IMR-90 (cell line): ENCODE measurements at regions not wholly inside any gene's neighbourhood (a gene's known extent, or its start where the extent isn't known, plus 50 kb on each side); places are given as distances from the start of the nearest gene placed in this dataset.

Source experiments
- ATAC-seq: fragments of 200-7000 bp; cut with Tn5 transposase; 2 replicates; pipeline ENCODE4 v1.9.1; 2020; ENCODE audit warnings: low read depth, mild to moderate bottlenecking, moderate library complexity
- BruUV-seq: library from RNA; stranded (reverse); fragments of 400-500 nt; replicated peaks from 2 replicates; lab custom pipeline; 2021; lab: Mats Ljungman, UMichigan
- CTCF ChIA-PET: fragments of 300-600 bp; formaldehyde crosslinking; extraction: SDS; loops from one replicate; lab custom pipeline; 2021; ENCODE audit warnings: antibody characterized with exemption; lab: Yijun Ruan, JAX
- POLR2A ChIA-PET: fragments of 300-600 bp; sonication (Branson Sonifier 250); formaldehyde crosslinking; loops from one replicate; lab custom pipeline; 2022; ENCODE audit warnings: antibody characterized with exemption; ENCODE audit not compliant: unreplicated experiment; lab: Charles Lee
- DNase-seq: peaks from one replicate; pipeline ENCODE4 v3.0.0; 2013
- H2AFZ ChIP-seq: replicated peaks from 2 replicates; pipeline ENCODE3; 2013; ENCODE audit warnings: low read length, mild to moderate bottlenecking; ENCODE audit not compliant: poor library complexity
- H2AK5ac ChIP-seq: 2 replicates; pipeline ENCODE4 v1.6.1; 2013; ENCODE audit warnings: low read depth, low read length, inconsistent platforms
- H2AK9ac ChIP-seq: replicated peaks from 2 replicates; pipeline ENCODE3; 2013; ENCODE audit warnings: mild to moderate bottlenecking, low read depth, low read length, moderate library complexity; ENCODE audit not compliant: poor library complexity
- H2BK120ac ChIP-seq: 2 replicates; pipeline ENCODE4 v1.6.1; 2013; ENCODE audit warnings: low read depth, low read length, inconsistent platforms
- H2BK15ac ChIP-seq: 3 replicates; pipeline ENCODE4 v1.6.1; 2013; ENCODE audit warnings: low read depth, low read length, inconsistent platforms
- H2BK20ac ChIP-seq: 2 replicates; pipeline ENCODE4 v1.6.1; 2013; ENCODE audit warnings: low read depth, mild to moderate bottlenecking, inconsistent platforms, low read length, moderate library complexity
- H2BK5ac ChIP-seq: 2 replicates; pipeline ENCODE4 v1.6.1; 2013; ENCODE audit warnings: mild to moderate bottlenecking, low read depth, low read length, inconsistent platforms; ENCODE audit not compliant: poor library complexity, severe bottlenecking
- H3K14ac ChIP-seq: replicated peaks from 2 replicates; pipeline ENCODE4 v1.6.1; 2013; ENCODE audit warnings: low read depth, low read length, inconsistent platforms
- H3K18ac ChIP-seq: 2 replicates; pipeline ENCODE4 v1.6.1; 2013; ENCODE audit warnings: low read depth, low read length, control low read depth
- H3K23ac ChIP-seq: 2 replicates; pipeline ENCODE4 v1.6.1; 2013; ENCODE audit warnings: low read depth, low read length, inconsistent platforms
- H3K27ac ChIP-seq: 2 replicates; pipeline ENCODE4 v1.5.1; 2013; ENCODE audit warnings: mild to moderate bottlenecking, control low read depth, low read length; ENCODE audit not compliant: insufficient read depth
- H3K27me3 ChIP-seq: 2 replicates; pipeline ENCODE4 v1.6.1; 2013; ENCODE audit warnings: low read length; ENCODE audit not compliant: control insufficient read depth, insufficient read depth
- H3K36me3 ChIP-seq: 2 replicates; pipeline ENCODE4 v1.6.1; 2013; ENCODE audit warnings: low read length, mixed read lengths; ENCODE audit not compliant: control insufficient read depth, insufficient read depth
- H3K4ac ChIP-seq: 2 replicates; pipeline ENCODE4 v1.6.1; 2013; ENCODE audit warnings: low read depth, low read length, inconsistent platforms
- H3K4me1 ChIP-seq: 2 replicates; pipeline ENCODE4 v1.6.1; 2013; ENCODE audit warnings: low read length, mixed read lengths; ENCODE audit not compliant: control insufficient read depth, insufficient read depth
- H3K4me2 ChIP-seq: 2 replicates; pipeline ENCODE4 v1.6.1; 2013; ENCODE audit warnings: low read depth, mild to moderate bottlenecking, control low read depth, low read length, moderate library complexity
- H3K4me3 ChIP-seq: 2 replicates; pipeline ENCODE4 v1.5.1; 2013; ENCODE audit warnings: low read depth, mild to moderate bottlenecking, control low read depth, low read length, moderate library complexity; ENCODE audit not compliant: insufficient read depth
- H3K56ac ChIP-seq: 2 replicates; pipeline ENCODE4 v1.6.1; 2013; ENCODE audit warnings: low read length, inconsistent platforms; ENCODE audit not compliant: insufficient read depth; ENCODE audit errors: extremely low read depth
- H3K79me1 ChIP-seq, 2 experiments: 2 replicates each; pipeline ENCODE4 v1.6.1; 2013; ENCODE audit warnings: low read length in 2 of 2, inconsistent platforms in 1 of 2, low read depth in 1 of 2
- H3K9ac ChIP-seq: 2 replicates; pipeline ENCODE4 v1.6.1; 2013; ENCODE audit warnings: low read depth, low read length, control low read depth
- H3K9me1 ChIP-seq: 2 replicates; pipeline ENCODE4 v1.6.1; 2013; ENCODE audit warnings: low read length, inconsistent platforms; ENCODE audit not compliant: insufficient read depth
- H3K9me3 ChIP-seq: 2 replicates; pipeline ENCODE4 v1.6.1; 2013; ENCODE audit warnings: low read length; ENCODE audit not compliant: control insufficient read depth, insufficient read depth
- H4K20me1 ChIP-seq: 2 replicates; pipeline ENCODE4 v1.6.1; 2013; ENCODE audit warnings: low read length, inconsistent platforms; ENCODE audit not compliant: insufficient read depth
- H4K5ac ChIP-seq: 2 replicates; pipeline ENCODE4 v1.6.1; 2013; ENCODE audit warnings: mild to moderate bottlenecking, low read depth, low read length, control low read depth
- H4K8ac ChIP-seq, 2 experiments: 2 replicates each; pipeline ENCODE4 v1.6.1; 2013; ENCODE audit warnings: low read depth in 2 of 2, low read length in 2 of 2, control low read depth in 1 of 2, inconsistent platforms in 1 of 2
- H4K91ac ChIP-seq: 2 replicates; pipeline ENCODE4 v1.6.1; 2013; ENCODE audit warnings: low read depth, low read length, inconsistent platforms; ENCODE audit not compliant: insufficient read depth
- BHLHE40 ChIP-seq: fragments of 150-350 bp; IDR thresholded peaks from 2 replicates; pipeline ENCODE4 v1.6.1; 2016; ENCODE audit warnings: mild to moderate bottlenecking, low read depth, low read length
- CEBPB ChIP-seq: IDR thresholded peaks from 2 replicates; pipeline ENCODE4 v1.6.1; 2012; ENCODE audit warnings: low read depth, low read length, improper control_type of control experiment
- CHD1 ChIP-seq: IDR thresholded peaks from 2 replicates; pipeline ENCODE4 v1.6.1; 2012; ENCODE audit warnings: low read depth, low read length, improper control_type of control experiment
- CTCF ChIP-seq: conservative IDR thresholded peaks from 2 replicates; pipeline ENCODE4 v1.5.1; 2012; ENCODE audit warnings: mild to moderate bottlenecking, low read depth, low read length, improper control_type of control experiment
- ELK1 ChIP-seq: fragments of 150-350 bp; IDR thresholded peaks from 2 replicates; pipeline ENCODE4 v1.6.1; 2016; ENCODE audit warnings: low read depth, mild to moderate bottlenecking, low read length, moderate library complexity, borderline replicate concordance
- MAFK ChIP-seq: IDR thresholded peaks from 2 replicates; pipeline ENCODE4 v1.6.1; 2012; ENCODE audit warnings: low read depth, low read length, improper control_type of control experiment
- MAZ ChIP-seq: IDR thresholded peaks from 2 replicates; pipeline ENCODE4 v1.6.1; 2012; ENCODE audit warnings: low read depth, mild to moderate bottlenecking, low read length, improper control_type of control experiment, moderate library complexity, borderline replicate concordance
- MXI1 ChIP-seq: IDR thresholded peaks from 2 replicates; pipeline ENCODE4 v1.6.1; 2012; ENCODE audit warnings: low read depth, mild to moderate bottlenecking, low read length, moderate library complexity, borderline replicate concordance
- POLR2A ChIP-seq: IDR thresholded peaks from 2 replicates; pipeline ENCODE4 v1.6.1; 2012; ENCODE audit warnings: mild to moderate bottlenecking, low read depth, low read length
- RAD21 ChIP-seq: IDR thresholded peaks from 2 replicates; pipeline ENCODE4 v1.6.1; 2012; ENCODE audit warnings: low read length, improper control_type of control experiment
- RCOR1 ChIP-seq: IDR thresholded peaks from 2 replicates; pipeline ENCODE4 v1.6.1; 2012; ENCODE audit warnings: mild to moderate bottlenecking, low read length, improper control_type of control experiment; ENCODE audit not compliant: insufficient replicate concordance
- SMC3 ChIP-seq: fragments of 150-350 bp; IDR thresholded peaks from 2 replicates; pipeline ENCODE4 v1.6.1; 2016; ENCODE audit warnings: low read depth, mild to moderate bottlenecking, antibody characterized with exemption, low read length, moderate library complexity
- WGBS, 2 experiments: methylation state at CpG; one replicate each; pipeline versions ENCODE4 v1.1.5 to v1.1.7; 2013; ENCODE audit warnings: missing lambda C conversion rate in 2 of 2; ENCODE audit not compliant: insufficient read length in 1 of 2; ENCODE audit errors: extremely low coverage in 2 of 2; 5-methylcytosine and 5-hydroxymethylcytosine counted together
- dilution Hi-C: fragments of 300-500 bp; cut with HindIII; formaldehyde crosslinking; loops from one replicate; pipeline ENCODE4 v1.14.3; 2018; ENCODE audit warnings: low sequenced_read_pairs; ENCODE audit not compliant: unreplicated experiment
- in situ Hi-C: fragments of 300-500 bp; cut with MboI; formaldehyde crosslinking; loops from 3 replicates; pipeline ENCODE4 v1.14.3; 2019; ENCODE audit warnings: low sequenced_read_pairs, inconsistent platforms, mixed read lengths
- intact Hi-C: fragments of 100-400 bp; cut with micrococcal nuclease; formaldehyde crosslinking; loops from 2 replicates; pipeline ENCODE4 v1.10.0; 2022

- DNase-seq, result no peak
- no CpG with 5 or more reads among the region's 4 CpGs for WGBS, 2 experiments
- no TSS peak for BruUV-seq
These were observed 150.8 kb upstream of the DAAM1 start for GRCh38 chr14:59037620-59038019.

More at GRCh38 chr14:59037620-59038019, 150.8 kb upstream of the DAAM1 start:
- Histone ChIP-seq H2BK20ac (no peak overlapping the region), H2AK5ac (no peak overlapping the region), H3K27ac (no peak overlapping the region), H3K9me3 (no peaks in the 10 kb centered on the region), H3K4me3 (no peak overlapping the region), H3K23ac (no peak overlapping the region), H3K36me3 (no peaks in the 10 kb centered on the region), H2BK15ac (no peak overlapping the region; the same call in 2 of the 3 replicates), H2BK5ac (no peak overlapping the region), H3K18ac (no peak overlapping the region), H3K79me1 (no peaks in the 10 kb centered on the region), H3K4me1 (no peaks in the 10 kb centered on the region), H4K91ac (no peak overlapping the region), H2AK9ac (no peak overlapping the region), H4K8ac (no peak overlapping the region), H3K9ac (no peak overlapping the region), H2BK120ac (no peak overlapping the region), H3K9me1 (no peaks in the 10 kb centered on the region), H3K56ac (no peak overlapping the region), H2AFZ (no peak overlapping the region), H3K4me2 (no peak overlapping the region), H3K4ac (no peak overlapping the region), H4K5ac (no peak overlapping the region), H3K27me3 (no peaks in the 10 kb centered on the region; the same call in 1 of the 2 replicates), H4K20me1 (no peaks in the 10 kb centered on the region), H3K14ac (no peak overlapping the region)
- intact Hi-C loops (no loop called here), dilution Hi-C loops (no loop called here), in situ Hi-C loops (no loop called here)
- POLR2A ChIA-PET, result no interaction called here
- CTCF ChIA-PET, result no interaction called here
- TF ChIP-seq MAFK (no peak), MAZ (no peak), CHD1 (no peak), POLR2A (no peak), CTCF (no peak), BHLHE40 (no peak), ELK1 (no peak), SMC3 (no peak), RCOR1 (no peak), MXI1 (no peak), CEBPB (no peak), RAD21 (no peak)
- no peak for ATAC-seq
